ENCODE measurements at regions not wholly inside any gene's neighbourhood (a gene's known extent, or its start where the extent isn't known, plus 50 kb on each side); places are given as distances from the start of the nearest gene placed in this dataset.

- no peaks in the 10 kb centered on the region for H3K27me3 ChIP-seq (ENCODE audit: control insufficient read depth, insufficient read depth, low read length)
- no peaks in the 10 kb centered on the region for H3K9me3 ChIP-seq (ENCODE audit: control insufficient read depth, low read depth, low read length)
- H3K36me3 ChIP-seq (ENCODE audit: control insufficient read depth, insufficient read depth, low read length) = no peaks in the 10 kb centered on the region
- no peak for DNase-seq
- H3K4me1 ChIP-seq (ENCODE audit: control insufficient read depth, insufficient read depth, low read length) = peaks cover 1% of the 10 kb centered on the region
- H3K27ac ChIP-seq (ENCODE audit: low read length) = no peak overlapping the region
- 69% methylated on average over 2 of the region's 3 CpGs for WGBS (ENCODE audit: insufficient coverage, low lambda C conversion rate)
- no peak overlapping the region for H3K4me3 ChIP-seq (ENCODE audit: low read length)
Observed at GRCh38 chr4:11483046-11483445, 54.4 kb upstream of the HS3ST1 start.

DNA sequence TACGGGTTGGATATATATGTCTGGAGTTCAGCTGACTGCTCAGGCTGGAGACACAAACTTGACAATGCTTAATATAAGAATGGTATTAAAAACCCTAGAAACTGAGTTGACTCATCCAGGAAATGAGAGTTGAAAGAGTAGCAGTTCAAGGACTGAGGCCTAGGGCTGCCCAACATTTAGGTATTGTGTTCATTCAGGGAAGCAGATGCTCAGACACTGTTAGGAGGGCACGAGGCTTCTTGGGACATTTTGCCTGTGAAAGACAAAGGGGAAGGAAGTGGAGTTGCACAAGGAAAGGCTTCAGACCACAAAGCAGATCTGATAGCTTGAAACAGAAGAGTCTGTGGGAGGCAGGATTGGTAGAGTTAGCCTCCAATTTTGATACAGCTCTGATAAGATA, 52.0 kb upstream of the HS3ST1 start:
- Histone ChIP-seq H3K36me3 (ENCODE audit: control insufficient read depth, insufficient read depth, low read length) (no peaks in the 10 kb centered on the region), H3K9me3 (ENCODE audit: control insufficient read depth, low read depth, low read length) (no peaks in the 10 kb centered on the region), H3K27me3 (ENCODE audit: control insufficient read depth, insufficient read depth, low read length) (no peaks in the 10 kb centered on the region), H3K4me3 (ENCODE audit: low read length) (no peak overlapping the region), H3K4me1 (ENCODE audit: control insufficient read depth, insufficient read depth, low read length) (no peaks in the 10 kb centered on the region), H3K27ac (ENCODE audit: low read length) (no peak overlapping the region)
- WGBS (ENCODE audit: insufficient coverage, low lambda C conversion rate) = 100% methylated on average over 1 of the region's 2 CpGs
- DNase-seq = no peak
